ENCODE measurements at regions not wholly inside any gene's neighbourhood (a gene's known extent, or its start where the extent isn't known, plus 50 kb on each side); places are given as distances from the start of the nearest gene placed in this dataset.

DNA sequence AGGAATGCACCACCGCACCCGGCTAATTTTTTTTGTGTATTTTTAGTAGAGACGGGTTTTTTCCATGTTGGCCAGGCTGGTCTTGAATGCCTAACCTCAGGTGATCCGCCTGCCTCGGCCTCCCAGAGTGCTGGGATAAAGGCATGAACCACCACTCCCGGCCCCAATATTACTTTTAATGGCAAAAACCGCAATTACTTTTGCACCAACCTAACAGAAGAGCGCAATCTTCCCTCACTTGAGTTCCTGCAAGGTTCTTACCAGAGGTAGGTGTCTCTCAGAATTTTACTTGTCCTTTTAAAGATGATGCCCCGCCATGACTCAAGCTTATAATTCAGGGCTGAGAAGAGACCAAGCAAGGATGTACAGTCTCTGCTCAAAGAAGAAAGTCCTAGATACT is 1774.1 kb upstream of the PCDH20 start:
- TF ChIP-seq RBBP5 (conservative IDR thresholded peaks at IDR 0.05) (no peak), IRF4 (IDR thresholded peaks at IDR 0.05; ENCODE audit: low read depth, low read length) (no peak), CEBPB (IDR thresholded peaks at IDR 0.05; ENCODE audit: borderline replicate concordance in 1 of 2, low read depth in 2 of 2, low read length in 2 of 2) (no peak), JUND (IDR thresholded peaks at IDR 0.05; ENCODE audit: low read depth, low read length) (no peak), MYC (IDR thresholded peaks at IDR 0.05; ENCODE audit: insufficient read depth, insufficient read length, insufficient replicate concordance, low read length, severe bottlenecking) (no peak), HDAC6 (IDR thresholded peaks at IDR 0.05; ENCODE audit: unreplicated experiment) (no peak), ESRRA (IDR thresholded peaks at IDR 0.05; ENCODE audit: low read length) (no peak), MXI1 (IDR thresholded peaks at IDR 0.05; ENCODE audit: low read depth, low read length) (no peak)
- TF ChIP-seq, protein P1, sequence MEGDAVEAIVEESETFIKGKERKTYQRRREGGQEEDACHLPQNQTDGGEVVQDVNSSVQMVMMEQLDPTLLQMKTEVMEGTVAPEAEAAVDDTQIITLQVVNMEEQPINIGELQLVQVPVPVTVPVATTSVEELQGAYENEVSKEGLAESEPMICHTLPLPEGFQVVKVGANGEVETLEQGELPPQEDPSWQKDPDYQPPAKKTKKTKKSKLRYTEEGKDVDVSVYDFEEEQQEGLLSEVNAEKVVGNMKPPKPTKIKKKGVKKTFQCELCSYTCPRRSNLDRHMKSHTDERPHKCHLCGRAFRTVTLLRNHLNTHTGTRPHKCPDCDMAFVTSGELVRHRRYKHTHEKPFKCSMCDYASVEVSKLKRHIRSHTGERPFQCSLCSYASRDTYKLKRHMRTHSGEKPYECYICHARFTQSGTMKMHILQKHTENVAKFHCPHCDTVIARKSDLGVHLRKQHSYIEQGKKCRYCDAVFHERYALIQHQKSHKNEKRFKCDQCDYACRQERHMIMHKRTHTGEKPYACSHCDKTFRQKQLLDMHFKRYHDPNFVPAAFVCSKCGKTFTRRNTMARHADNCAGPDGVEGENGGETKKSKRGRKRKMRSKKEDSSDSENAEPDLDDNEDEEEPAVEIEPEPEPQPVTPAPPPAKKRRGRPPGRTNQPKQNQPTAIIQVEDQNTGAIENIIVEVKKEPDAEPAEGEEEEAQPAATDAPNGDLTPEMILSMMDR (IDR thresholded peaks at IDR 0.05 in 2 of 3, conservative IDR thresholded peaks at IDR 0.05 in 1 of 3; ENCODE audit: control insufficient read depth in 2 of 3, extremely low read depth in 1 of 3, insufficient read depth in 1 of 3, low read depth in 3 of 3, low read length in 3 of 3), result no peak
